ENCODE measurements at regions not wholly inside any gene's neighbourhood (a gene's known extent, or its start where the extent isn't known, plus 50 kb on each side); places are given as distances from the start of the nearest gene placed in this dataset.

- no peak for TF ChIP-seq CTCF (IDR thresholded peaks at IDR 0.05)
- TF ChIP-seq POLR2A (IDR thresholded peaks at IDR 0.05) = no peak
Observed at GRCh38 chr10:35716776-35717175, 74.7 kb upstream of the FZD8 start.

Data from right lobe of liver (tissue), 4 donors.